ENCODE measurements at regions not wholly inside any gene's neighbourhood (a gene's known extent, or its start where the extent isn't known, plus 50 kb on each side); places are given as distances from the start of the nearest gene placed in this dataset.

- peak; percentile 36 for DNase-seq
Observed at GRCh38 chr12:69096669-69097335, 142.6 kb upstream of the CPSF6 start.

- DNase-seq = peak; percentile 27
Observed at GRCh38 chr12:69097619-69098368, 141.6 kb upstream of the CPSF6 start.

- no peak for DNase-seq
Observed at GRCh38 chr12:69099201-69099837, 140.1 kb upstream of the CPSF6 start.

GRCh38 chr12:69101505-69101904 lies 137.9 kb upstream of the CPSF6 start:
- DNase-seq = no peak

- DNase-seq = peak; percentile 92
Observed at GRCh38 chr12:69102856-69103255, 136.5 kb upstream of the CPSF6 start.

- no peak for DNase-seq
Observed at GRCh38 chr12:69105101-69105962, 134.0 kb upstream of the CPSF6 start.

- no peak for DNase-seq
Observed at GRCh38 chr12:69106482-69107118, 132.8 kb upstream of the CPSF6 start.

- DNase-seq = no peak
Observed at GRCh38 chr12:69107541-69107940, 131.8 kb upstream of the CPSF6 start.

- no peak for DNase-seq
Observed at GRCh38 chr12:69108037-69108436, 131.3 kb upstream of the CPSF6 start.

- peak; percentile 37 for DNase-seq
Observed at GRCh38 chr12:69112616-69113015, 126.8 kb upstream of the CPSF6 start.

- no peak for DNase-seq
Observed at GRCh38 chr12:69115099-69115498, 124.3 kb upstream of the CPSF6 start.

GRCh38 chr12:69115951-69116350 lies 123.4 kb upstream of the CPSF6 start:
- DNase-seq = no peak

- DNase-seq = no peak
Observed at GRCh38 chr12:69117566-69118266, 121.7 kb upstream of the CPSF6 start.

GRCh38 chr12:69118516-69118915 lies 120.9 kb upstream of the CPSF6 start:
- no peak for DNase-seq

- no peak for DNase-seq
Observed at GRCh38 chr12:69119770-69120169, 119.6 kb upstream of the CPSF6 start.

- DNase-seq = no peak
Observed at GRCh38 chr12:69120354-69120753, 119.0 kb upstream of the CPSF6 start.

GRCh38 chr12:69123311-69123710 lies 116.1 kb upstream of the CPSF6 start:
- DNase-seq = no peak

GRCh38 chr12:69123919-69124638 lies 115.3 kb upstream of the CPSF6 start:
- DNase-seq = no peak

- peak; percentile 18 for DNase-seq
Observed at GRCh38 chr12:69129017-69129416, 110.4 kb upstream of the CPSF6 start.

- no peak for DNase-seq
Observed at GRCh38 chr12:69129564-69129963, 109.8 kb upstream of the CPSF6 start.

- no peak for DNase-seq
Observed at GRCh38 chr12:69130064-69130463, 109.3 kb upstream of the CPSF6 start.

Data from MV-4-11 (cell line).